NCI-H1048 (cell line): ENCODE measurements at regions not wholly inside any gene's neighbourhood (a gene's known extent, or its start where the extent isn't known, plus 50 kb on each side); places are given as distances from the start of the nearest gene placed in this dataset.

Experiments used
- DNase-seq: peaks from one replicate; lab custom pipeline; 2025; lab: John Stamatoyannopoulos, UW

DNA sequence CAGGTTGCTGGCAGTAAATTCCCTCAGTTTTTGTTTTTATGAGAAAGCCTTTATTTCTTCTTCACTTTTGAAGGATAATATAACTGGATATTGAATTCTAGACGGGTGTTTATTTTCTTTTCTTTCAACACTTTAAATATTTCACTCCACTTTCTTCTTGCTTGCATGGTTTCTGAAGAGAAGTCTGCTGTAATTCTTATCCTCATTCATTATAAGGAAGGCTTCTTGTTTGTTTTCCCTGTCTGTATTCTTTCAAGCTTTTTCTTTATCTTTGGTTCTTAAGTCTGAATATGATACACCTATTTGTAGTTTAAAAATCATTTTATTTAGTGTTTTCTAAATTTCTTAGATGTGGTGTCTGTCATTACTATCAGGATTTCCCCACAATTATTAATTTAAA lies 1054.3 kb downstream of the TLE1 start:
- no peak for DNase-seq

DNA sequence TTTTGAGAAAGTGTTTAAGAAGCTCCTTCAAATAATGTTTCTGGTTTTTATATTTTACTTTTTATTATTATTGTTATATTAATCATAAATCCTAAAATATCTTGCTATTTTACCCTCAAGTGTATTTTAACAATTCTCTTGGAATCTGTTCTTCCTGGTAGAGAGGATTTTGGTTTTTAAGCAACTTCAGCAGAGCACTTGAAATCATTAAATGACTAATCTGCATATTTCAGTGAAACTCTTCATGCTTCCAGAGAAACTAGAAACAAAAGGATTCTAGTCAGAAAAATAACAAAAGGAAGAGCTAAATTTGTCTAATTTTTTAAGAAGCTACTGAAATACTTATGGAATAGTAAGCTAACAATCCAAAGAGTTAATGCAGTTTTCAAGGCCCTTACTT lies 1057.3 kb downstream of the TLE1 start:
- no peak for DNase-seq

DNA sequence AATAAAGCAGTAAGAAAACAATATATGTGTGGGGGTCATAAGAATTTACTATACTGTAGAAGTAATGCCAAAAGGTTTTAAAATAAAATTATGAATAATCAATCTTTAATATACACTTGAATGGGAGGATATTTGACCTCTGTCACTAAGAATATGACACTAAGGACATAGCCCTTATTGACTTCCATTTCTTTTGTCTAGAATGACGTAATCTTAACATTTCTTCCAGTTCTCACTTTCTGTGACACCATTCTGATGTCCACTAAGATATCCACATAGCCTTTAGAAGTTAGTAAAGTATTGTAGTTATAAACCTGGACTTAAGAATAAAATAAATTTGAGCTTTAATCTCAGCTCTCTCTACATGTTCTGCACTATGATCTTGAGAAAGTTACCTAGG lies 1050.7 kb downstream of the TLE4 start:
- no peak for DNase-seq

DNA sequence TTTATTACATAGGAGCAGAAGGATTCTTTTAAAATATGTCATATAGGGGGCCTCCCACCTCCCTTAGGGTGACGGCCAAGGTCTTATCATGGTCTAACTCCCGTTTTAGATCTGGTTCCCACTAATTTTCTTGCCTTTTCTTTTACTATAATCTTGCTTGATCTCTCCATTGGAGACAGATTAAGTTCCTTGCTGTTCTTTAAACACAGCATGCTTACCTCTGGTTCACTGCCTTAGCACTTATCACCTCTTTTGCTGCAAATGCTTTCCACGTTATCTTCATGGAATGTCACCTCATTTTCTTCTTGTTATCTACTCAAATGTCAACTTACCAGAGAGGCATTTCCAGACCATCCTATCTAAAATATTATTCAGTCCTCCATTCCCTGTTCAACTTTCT lies 1047.6 kb downstream of the TLE4 start:
- no peak for DNase-seq

DNA sequence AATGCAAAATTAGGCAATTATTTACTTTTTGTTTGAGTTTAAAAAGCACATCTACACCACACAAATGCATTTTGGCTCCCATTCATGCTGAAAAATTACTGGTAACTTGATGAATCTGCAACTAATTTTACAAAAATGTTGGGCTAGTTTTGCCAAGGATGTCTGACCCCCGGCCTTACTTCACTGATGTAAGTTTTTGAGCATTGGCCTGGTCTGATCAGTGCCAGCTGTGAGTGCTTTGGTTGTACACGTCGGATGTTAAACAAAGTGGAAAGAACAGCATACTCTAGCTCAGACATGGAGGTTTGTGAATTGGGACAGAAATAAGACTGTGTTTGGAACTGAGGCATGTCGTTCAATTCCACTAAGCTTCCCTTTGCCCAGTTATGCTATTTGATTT lies 1044.2 kb downstream of the TLE4 start:
- no peak for DNase-seq

DNA sequence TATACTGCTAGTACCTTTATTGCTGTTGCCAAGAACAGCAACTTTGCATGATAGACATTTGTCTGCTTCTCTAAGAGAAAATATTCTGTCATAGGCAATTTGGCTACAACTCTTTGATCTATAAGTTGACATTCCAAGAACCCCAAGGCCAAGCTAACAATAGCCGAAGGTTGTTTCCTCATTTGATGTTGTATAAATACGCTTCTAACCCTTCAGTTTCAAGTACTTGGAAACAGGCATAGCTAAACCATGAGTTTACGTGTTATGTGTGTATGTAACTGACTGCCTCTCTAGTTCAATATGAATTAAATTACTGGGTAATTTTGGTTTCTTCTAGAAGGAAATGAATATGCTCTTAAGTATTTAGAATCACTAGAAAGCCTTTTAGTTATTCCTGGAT lies 1034.0 kb downstream of the TLE4 start:
- DNase-seq = no peak

DNA sequence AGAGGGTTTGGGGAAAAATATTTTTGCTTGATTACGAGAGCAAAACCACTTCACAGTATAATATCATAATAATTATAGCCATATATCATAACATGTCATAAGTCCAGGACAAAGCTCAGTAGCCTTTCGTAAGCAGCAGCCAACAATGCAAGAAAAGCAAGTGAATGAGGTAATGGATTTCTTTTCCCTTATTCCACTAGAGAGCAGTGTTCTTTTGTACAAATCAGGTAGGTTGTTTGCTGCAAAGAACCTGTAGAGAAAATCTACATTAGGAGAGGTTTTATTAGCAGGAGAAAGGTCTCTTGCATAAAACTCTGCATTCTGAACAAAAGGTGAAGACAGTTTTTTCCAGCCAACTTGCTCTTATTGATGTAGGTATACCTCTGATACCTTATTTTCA lies 1033.4 kb downstream of the TLE4 start:
- no peak for DNase-seq

DNA sequence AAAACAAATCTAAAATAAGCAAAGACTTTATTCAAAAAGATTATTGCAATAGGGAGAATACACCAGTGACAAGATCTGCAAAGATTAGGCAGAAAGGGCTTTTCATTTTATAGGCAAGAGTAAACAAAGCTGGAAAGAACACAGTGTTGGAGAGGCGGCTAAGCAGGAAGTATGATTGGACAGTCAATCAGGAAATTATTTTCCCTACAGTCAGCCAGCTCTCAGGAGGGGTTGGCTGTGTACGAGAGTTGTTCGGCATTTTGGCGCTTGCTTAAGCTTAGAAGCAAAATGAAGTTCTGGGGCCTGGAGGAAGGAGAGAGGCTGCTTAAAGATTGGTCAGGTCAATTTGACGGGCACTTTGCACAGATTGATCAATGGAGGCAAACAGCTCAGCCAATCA lies 1030.5 kb downstream of the TLE4 start:
- DNase-seq = no peak

DNA sequence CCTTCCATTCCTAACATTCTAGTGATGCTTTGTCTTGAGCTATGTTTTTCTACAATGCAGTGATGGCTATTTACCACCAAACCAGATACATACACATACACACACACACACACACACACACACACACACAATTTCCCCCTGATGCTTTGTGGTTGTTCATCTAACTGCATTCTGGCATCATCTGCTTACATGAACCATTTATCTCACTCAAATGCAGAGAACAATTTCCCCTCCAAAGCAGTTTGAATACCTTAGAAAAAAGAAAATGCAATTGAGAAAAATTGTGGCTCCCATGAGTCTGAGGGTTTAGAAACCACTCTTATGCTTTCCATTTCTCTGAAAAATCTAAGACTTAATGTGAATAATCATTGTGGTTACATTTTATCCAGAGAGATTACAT lies 1024.8 kb downstream of the TLE4 start:
- no peak for DNase-seq

DNA sequence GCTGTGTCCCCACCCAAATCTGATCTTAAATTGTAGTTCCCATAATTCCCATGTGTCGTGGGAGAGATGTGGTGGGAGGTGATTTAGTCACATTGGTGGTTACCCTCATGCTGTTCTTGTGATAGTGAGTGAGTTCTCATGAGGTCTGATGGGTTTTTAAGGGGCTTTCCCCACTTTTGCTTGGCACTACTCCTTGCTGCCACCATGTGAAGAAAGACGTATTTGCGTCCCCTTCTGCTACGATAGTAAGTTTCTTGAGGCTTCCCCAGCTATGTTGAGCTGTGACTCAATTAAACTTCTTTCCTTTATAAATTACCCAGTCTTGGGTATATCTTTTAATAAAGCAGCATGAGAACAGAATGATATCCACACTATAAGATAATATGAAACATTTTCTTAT lies 1023.4 kb downstream of the TLE4 start:
- no peak for DNase-seq

DNA sequence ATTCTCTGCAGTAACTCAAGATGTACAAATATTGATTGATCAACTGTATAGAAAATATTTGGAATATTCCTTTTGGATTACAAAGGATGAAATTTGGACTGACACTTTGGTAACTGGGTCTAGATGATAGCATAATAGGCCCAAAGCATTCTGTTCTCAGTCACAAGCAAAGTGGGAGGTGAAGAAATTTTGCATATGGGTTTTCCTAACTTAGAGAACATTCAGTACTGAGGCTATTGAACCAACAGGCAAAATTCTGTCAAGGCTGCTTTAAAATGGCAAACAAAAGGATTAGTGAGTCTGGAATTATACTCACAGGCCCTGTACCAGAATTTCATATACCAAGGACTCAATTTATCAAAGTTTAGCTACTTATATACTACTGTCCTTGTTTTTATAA lies 1020.6 kb downstream of the TLE4 start:
- DNase-seq = no peak

DNA sequence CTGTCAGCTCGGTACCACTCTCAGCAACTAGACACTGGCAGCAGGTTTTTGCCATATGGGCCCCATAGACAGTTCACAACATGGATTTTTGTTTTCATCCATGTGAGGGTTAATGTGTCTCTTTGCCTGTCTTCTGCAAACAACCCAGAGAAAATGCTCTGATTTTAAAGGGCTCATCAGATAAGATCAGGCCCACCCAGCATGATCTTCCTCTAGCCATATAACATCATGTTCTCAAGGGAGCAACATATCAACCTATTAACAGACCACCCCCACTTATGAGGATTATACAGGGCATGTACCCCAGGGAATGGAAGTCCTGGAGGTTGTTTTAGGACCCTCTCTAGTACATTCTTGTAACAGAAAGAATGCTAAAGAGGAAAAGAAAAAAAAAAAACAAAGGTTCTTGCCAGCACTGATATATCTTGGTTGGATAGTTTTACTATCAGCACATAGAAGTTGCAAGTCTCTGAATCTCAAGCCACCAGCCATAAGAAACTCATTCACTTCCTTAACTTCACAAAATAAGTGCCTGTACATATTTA lies 1015.1 kb downstream of the TLE4 start:
- no peak for DNase-seq

DNA sequence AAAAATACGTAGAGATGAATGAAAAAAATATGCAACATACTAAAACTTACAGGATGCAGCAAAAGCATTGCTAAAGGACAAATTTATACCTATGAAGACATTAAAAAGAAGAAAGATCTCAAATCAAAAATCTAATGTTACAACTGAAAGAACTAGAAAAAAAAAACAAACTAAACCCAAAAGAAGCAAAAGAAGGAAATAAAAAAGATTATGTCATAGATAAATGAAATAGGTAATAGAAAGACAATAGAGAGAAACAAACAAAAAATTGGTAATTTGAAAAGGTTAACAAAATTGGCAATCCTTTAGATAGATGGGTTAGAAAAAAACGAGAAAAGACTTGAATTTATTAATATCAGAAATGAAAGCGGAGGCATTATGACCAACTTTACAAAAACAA lies 1000.2 kb downstream of the TLE4 start:
- no peak for DNase-seq

DNA sequence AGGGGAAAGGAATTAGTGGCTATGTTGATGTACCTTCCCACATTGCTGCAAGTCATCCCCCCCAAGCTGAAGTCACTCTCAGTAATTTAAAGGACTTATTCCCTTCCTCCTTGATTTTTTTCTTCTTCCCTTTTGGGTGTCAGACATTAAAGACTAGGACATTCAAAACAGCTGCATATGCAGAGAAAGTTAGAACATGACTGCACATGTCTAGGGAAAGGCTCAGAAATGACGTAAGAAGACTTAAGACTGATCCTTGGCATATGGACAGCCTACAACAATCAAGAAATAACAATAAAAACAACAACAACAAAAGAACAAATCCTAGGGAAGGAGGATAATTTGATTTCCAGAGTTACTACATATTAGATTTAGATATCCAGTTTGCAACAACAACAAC lies 997.5 kb downstream of the TLE4 start:
- no peak for DNase-seq

DNA sequence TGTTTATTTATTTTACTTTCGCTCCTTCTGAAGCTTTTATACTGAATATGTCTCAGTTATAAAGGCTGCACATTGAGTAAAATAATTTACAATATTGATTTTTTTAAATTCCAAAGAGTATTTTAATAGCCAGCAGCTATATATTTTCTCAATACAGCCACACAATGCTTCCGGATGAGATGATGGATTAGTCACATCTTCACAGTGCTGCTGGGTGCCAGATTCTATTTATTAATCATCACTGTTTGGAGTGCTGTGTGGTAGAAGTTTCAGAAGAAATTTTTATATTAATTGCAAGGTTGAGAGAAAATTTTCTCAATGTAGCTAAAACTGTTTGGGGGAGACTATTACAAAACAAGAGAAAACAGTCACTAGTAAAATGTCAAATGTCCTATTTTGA lies 989.8 kb downstream of the TLE4 start:
- no peak for DNase-seq

DNA sequence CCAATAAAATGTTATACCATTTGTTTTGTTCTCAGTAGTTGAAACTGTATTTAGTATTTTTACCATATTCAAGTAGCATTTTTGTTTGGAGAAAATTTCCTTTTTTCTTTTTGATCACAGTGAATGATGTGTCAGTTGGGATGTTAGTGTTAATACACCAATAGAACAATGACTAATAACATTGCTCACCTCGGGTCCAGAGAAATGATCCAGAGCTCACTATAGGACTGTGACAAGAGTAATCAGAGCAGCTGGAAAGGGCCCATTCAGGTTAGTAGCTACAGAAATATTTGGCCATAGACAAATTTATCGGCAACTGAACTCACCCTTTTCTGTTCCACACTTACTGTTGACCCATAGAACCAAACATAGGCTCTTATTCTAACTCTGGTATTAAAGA lies 989.2 kb downstream of the TLE4 start:
- DNase-seq = no peak

DNA sequence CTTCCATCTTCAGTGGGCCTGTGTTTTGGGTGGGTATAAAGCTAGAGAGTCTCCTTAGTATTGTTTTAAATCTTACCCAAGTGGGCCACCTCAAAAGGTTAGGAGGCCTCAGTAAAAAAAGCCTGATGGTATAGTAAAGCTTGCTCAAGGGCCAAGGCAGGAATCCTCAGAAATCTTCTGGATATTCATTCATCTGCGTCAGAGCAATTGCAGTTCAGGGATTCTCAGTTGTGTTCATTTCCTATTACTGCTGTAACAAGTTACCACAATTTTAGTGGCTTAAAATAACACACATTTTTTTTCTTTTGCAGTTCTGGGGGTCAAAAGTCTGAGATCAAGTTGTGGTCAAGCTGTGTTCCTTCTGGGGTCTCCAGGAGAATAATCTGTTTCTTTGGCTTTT lies 985.5 kb downstream of the TLE4 start:
- no peak for DNase-seq

DNA sequence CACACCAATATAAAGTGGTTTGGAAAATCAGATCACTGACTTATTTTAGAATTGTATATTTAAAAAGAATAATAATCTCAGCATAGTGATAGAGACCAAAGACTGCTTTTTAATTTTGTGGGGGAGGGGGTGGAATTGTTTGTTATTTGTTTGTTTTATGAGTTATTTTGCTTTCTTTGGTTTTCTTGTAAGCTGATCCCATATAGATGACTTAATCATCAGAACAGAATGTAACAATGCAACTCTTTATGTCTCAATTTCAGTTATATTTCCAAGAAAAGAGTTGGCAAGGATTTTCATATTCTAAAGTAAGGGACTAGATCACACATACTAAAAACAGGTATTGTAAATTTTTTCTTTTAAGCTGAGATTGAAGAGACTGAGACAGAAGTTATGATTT lies 984.9 kb downstream of the TLE4 start:
- DNase-seq = no peak

DNA sequence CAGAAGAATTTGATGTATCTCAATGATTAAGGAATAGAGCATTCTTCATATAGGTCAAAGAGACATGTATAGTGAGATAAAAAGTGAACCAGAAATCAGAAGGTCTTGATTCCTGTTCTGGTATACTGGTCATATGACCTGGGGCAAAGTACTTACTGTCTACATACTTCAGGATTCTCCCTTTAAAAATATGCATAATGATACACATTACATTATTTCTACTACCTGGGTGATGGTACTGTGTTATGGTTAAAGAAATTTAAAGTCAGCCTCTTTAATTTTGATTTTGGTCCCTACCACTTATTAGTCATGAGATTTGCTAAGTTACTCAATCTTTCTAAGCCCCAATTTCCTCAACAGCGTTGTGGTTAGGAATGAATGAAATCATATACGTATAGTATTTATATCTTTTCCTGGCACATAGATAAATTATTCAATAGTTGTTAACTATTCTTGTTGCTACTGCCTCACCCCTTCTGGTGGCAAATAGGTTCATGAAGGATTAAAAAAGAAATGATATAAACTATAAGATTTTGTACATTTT lies 984.1 kb downstream of the TLE4 start:
- no peak for DNase-seq

DNA sequence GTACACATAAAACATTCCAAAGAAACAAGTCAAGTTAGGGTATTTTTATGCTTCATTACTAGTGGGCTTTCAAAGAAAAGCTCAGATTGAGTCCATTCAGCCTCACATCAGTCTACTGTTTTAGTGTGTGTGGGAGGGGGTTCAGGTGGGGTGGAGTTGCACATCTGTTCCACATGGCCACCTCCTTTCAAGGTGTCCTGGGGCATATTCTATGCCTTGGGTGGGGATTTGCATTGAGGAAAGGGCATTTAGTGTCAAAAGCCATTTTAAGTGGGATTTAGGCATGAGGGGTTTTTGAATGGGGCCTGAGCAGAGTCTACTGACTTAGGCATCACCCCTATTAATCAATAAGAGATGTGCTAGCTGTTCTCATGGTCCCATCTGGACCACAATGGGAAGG lies 983.1 kb downstream of the TLE4 start:
- no peak for DNase-seq

DNA sequence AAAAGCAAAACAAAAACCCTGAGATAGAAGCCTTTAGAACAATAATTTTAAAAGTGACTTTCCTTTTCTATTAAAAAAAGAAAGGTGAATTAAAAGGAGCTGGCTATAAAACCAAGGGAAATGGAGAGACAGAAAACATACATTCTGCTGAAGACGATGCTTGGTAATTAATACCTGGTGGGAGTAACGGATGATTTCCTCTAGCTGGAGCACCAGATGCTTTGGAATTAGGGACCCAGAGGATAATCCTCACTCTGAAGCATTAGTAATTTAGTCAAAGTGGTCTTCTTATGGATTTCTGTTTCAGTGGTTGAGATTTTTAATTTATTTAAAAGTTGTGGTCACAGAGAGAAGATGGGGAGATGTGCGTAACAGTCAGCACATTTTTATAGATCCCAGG lies 982.5 kb downstream of the TLE4 start:
- DNase-seq = no peak

DNA sequence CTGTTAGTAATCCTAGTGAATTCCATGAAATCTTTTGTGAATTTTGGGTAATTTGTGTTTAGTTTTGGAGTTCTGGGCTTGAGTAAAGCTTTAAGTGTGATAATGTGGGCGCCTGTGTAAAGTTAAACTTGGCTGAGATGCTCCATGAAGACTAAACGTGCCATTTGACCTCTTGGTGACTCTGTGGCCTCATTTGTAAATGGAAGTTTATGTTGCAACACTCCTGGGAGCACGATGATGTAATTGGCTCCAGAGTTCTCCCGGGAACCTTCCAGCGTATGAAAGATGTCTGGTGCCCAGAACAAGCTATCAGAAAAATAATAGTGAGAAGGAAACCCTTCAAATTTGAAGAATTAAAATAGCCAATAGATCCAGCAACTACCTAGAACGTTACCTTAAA lies 981.2 kb downstream of the TLE4 start:
- no peak for DNase-seq

DNA sequence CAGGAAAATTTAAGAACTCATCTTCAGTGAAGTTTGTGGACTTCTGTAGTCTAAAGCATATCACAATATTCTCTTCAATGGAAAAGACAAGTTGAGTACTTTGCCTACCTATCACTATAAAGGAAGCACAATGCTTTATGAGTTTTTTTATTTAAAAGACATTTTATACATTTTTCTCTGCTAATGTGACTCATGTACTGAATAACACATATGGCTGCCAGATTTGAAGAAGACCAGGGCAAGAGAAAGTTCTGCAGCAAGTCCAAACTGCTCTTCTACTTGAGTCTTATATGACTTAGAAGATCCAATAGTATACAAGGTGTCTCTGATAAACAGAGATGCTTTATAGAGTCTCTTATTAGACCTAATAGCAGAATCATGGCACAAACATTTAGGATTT lies 978.4 kb downstream of the TLE4 start:
- no peak for DNase-seq

DNA sequence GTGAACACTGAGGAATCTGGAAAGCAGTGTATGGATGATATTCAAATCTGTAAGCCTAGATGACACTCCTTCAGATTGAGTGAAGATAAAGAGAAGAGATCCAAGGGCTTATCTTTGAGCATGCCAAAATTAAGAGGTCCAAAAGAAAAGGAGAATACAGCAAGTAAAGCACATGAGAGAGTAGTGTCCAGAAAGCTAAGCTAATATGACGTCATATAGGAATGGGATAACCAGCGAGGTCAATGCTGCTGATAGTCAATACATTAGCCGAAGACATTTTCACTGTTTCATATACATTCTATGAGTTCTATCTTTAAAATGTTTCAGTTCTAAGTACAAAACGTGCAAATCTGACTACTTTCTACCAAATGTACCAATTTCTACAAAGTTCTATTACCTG lies 975.8 kb downstream of the TLE4 start:
- no peak for DNase-seq

DNA sequence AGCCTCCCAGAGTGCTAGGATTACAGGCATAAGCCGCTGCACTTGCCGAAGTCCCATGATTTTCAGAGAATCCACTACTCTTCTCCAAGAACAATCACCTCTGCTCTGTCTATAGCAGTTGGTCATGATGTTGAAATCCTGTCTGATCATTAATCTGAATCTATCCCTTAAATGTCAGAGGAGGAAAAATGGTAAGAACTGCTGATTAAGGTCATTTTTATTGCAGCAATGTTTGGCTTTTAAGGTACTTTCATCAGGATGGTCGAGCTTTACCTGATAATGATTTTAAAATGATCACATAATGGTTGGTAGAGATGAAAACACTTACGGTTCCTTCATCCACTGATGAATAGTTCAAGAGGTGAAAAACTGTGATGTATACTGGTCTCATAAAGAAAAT lies 968.6 kb downstream of the TLE4 start:
- no peak for DNase-seq
